GM11168 (cell line): ENCODE measurements at regions not wholly inside any gene's neighbourhood (a gene's known extent, or its start where the extent isn't known, plus 50 kb on each side); places are given as distances from the start of the nearest gene placed in this dataset.
"Not testable (repeated sequence)": the region's sequence is repeated elsewhere in the genome, so short reads cannot be mapped to it uniquely, and the experiment has no call there.

Experiments
- in situ Hi-C: fragments of 300-500 bp; cut with MboI; formaldehyde crosslinking; loops from one replicate; pipeline ENCODE4 v1.12.0; 2022; ENCODE audit warnings: low sequenced_read_pairs; ENCODE audit not compliant: unreplicated experiment

GRCh38 chr1:26626994-26627393, 68.8 kb upstream of the ARID1A start:
- in situ Hi-C loops, result loop anchor here (5.0 kb wide), 1 partner anchor 65 kb away; no protein-coding TSS in a partner anchor

GRCh38 chr1:26627954-26628353, 67.9 kb upstream of the ARID1A start:
- in situ Hi-C loops, result loop anchor here (5.0 kb wide), 1 partner anchor 64 kb away; no protein-coding TSS in a partner anchor

- in situ Hi-C loops, result no loop called here
Measured at GRCh38 chr1:26630634-26631033, 65.2 kb upstream of the ARID1A start.

DNA sequence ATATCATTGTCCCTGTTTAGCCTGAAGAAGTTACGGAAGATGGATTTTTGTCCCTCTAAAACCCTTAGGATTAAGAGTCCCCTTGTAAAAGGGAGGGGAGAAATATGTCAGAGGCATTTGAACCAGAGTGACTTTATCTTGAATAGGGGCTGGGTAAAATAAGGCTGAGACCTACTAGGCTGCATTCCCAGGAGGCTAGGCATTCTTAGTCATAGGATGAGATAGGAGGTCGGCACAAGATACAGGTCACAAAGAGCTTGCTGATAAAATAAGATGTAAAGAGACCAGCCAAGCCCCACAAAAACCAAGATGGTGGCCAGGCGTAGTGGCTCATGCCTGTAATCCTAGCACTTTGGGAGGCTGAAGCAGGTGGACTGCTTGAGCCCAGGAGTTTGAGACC, 60.0 kb upstream of the ARID1A start:
- in situ Hi-C loops, result not testable (repeated sequence)

- in situ Hi-C loops, result no loop called here
Measured at GRCh38 chr1:26645734-26646133, 50.1 kb upstream of the ARID1A start.
